Thyroid gland (tissue), 4 donors: ENCODE measurements at regions not wholly inside any gene's neighbourhood (a gene's known extent, or its start where the extent isn't known, plus 50 kb on each side); places are given as distances from the start of the nearest gene placed in this dataset.

Experiments used
- DNase-seq, 2 donors: peaks; one replicate each; pipeline ENCODE4 v3.0.0-alpha.2; 2019
- H3K27ac ChIP-seq, 3 donors: fragments of 200-600 bp; sonication (generic); 1 replicate in 2 of 3; 2 replicates in 1 of 3; pipeline ENCODE4 v1.5.1; 2016 to 2019; ENCODE audit warnings: mild to moderate bottlenecking in 1 of 3, moderate library complexity in 1 of 3
- H3K27me3 ChIP-seq: fragments of 200-600 bp; sonication (generic); one replicate; pipeline ENCODE4 v1.5.1; 2019
- H3K36me3 ChIP-seq, 2 donors: fragments of 200-600 bp; sonication (generic); one replicate each; pipeline ENCODE4 v1.5.1; 2016 to 2019
- H3K4me1 ChIP-seq, 2 donors: fragments of 200-600 bp; sonication (generic); one replicate each; pipeline ENCODE4 v1.5.1; 2017 to 2019
- H3K4me3 ChIP-seq, 3 donors: fragments of 200-600 bp; sonication (generic); replicated peaks in 1 of 3; 1 replicate in 2 of 3; 2 replicates in 1 of 3; pipeline ENCODE4 v1.5.1; 2016; ENCODE audit warnings: mild to moderate bottlenecking in 1 of 3
- H3K9me3 ChIP-seq: fragments of 200-600 bp; sonication (generic); one replicate; pipeline ENCODE4 v1.5.1; 2017
- CTCF ChIP-seq, 6 experiments: fragments of 200-600 bp in 3 of 6; fragments of 450-650 bp in 3 of 6; sonication (generic) in 3 of 6; IDR thresholded peaks; one replicate each; pipeline ENCODE4 v1.5.1; 2016 to 2019; ENCODE audit warnings: antibody characterized with exemption in 6 of 6, mild to moderate bottlenecking in 2 of 6, inconsistent platforms in 1 of 6, moderate library complexity in 1 of 6
- POLR2A ChIP-seq, 2 donors: fragments of 450-650 bp; IDR thresholded peaks; one replicate each; pipeline ENCODE4 v1.6.1; 2017; ENCODE audit warnings: antibody characterized with exemption in 2 of 2, mild to moderate bottlenecking in 2 of 2, moderate library complexity in 1 of 2
- WGBS, 2 donors: methylation state at CpG; one replicate each; pipeline ENCODE4 v1.1.5; 2017; 5-methylcytosine and 5-hydroxymethylcytosine counted together
- intact Hi-C: fragments of 100-400 bp; cut with DNase I; formaldehyde crosslinking; loops from one replicate; pipeline ENCODE4 v1.15.1; 2023

DNA sequence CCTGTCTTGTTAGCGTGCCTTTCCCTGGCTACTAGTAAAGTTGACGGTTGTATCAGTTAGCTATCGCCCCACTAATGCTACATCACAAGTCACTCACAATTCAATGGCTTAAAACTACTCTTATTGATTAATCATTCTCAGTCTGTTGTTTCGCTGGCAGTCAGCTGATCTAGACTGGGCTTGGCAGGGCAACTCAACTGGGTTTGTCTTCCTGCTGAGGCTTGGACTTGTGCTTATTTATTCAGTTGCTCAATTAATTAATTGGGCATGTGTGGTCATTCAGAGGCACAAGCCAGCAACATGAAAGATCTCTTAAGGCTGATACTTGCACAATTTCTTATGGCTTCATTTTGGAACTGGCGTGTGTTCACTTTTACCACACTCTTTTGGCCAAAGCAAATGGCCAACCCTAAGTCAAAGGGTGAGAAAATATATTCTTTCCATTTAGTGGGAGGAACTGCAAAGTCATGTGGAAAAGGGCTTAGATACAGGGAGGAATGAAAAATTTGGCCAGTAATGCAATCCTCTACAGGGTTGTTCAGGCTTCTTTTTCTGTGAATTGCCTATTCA is 333.5 kb downstream of the GPR37 start:
- H3K27ac ChIP-seq: no peak overlapping the region
- TF ChIP-seq POLR2A (IDR thresholded peaks at IDR 0.05) (no peak), CTCF (IDR thresholded peaks at IDR 0.05) (no peak)
- DNase-seq: no peak
- no peaks in the 10 kb centered on the region for H3K27me3 ChIP-seq
- no peak overlapping the region for H3K4me3 ChIP-seq
- WGBS, 2 donors: 92% methylated on average over 5 of the region's 5 CpGs
- intact Hi-C loops: no loop called here
- H3K9me3 ChIP-seq: no peaks in the 10 kb centered on the region
- H3K4me1 ChIP-seq: no peaks in the 10 kb centered on the region
- no peaks in the 10 kb centered on the region for H3K36me3 ChIP-seq

GRCh38 chr7:124429923-124430322 is 335.7 kb downstream of the GPR37 start:
- H3K4me3 ChIP-seq: no peak overlapping the region
- intact Hi-C loops: no loop called here
- DNase-seq: no peak
- no peaks in the 10 kb centered on the region for H3K27me3 ChIP-seq
- TF ChIP-seq POLR2A (IDR thresholded peaks at IDR 0.05): no peak
- TF ChIP-seq CTCF (IDR thresholded peaks at IDR 0.05): no peak
- no peaks in the 10 kb centered on the region for H3K9me3 ChIP-seq
- 89 to 90% methylated on average over 4 of the region's 4 CpGs for WGBS, 2 donors
- H3K36me3 ChIP-seq: no peaks in the 10 kb centered on the region
- H3K4me1 ChIP-seq: no peaks in the 10 kb centered on the region
- H3K27ac ChIP-seq: no peak overlapping the region

- Histone ChIP-seq H3K27me3 (no peaks in the 10 kb centered on the region), H3K36me3 (no peaks in the 10 kb centered on the region), H3K9me3 (no peaks in the 10 kb centered on the region), H3K27ac (no peak overlapping the region), H3K4me3 (no peak overlapping the region), H3K4me1 (no peaks in the 10 kb centered on the region)
- no peak for DNase-seq
- 85% methylated on average over 7 of the region's 7 CpGs for WGBS, 2 donors
- no peak for TF ChIP-seq POLR2A (IDR thresholded peaks at IDR 0.05)
- TF ChIP-seq CTCF (IDR thresholded peaks at IDR 0.05): no peak
- intact Hi-C loops: no loop called here
These were observed 336.8 kb downstream of the GPR37 start for GRCh38 chr7:124428781-124429180.

DNA sequence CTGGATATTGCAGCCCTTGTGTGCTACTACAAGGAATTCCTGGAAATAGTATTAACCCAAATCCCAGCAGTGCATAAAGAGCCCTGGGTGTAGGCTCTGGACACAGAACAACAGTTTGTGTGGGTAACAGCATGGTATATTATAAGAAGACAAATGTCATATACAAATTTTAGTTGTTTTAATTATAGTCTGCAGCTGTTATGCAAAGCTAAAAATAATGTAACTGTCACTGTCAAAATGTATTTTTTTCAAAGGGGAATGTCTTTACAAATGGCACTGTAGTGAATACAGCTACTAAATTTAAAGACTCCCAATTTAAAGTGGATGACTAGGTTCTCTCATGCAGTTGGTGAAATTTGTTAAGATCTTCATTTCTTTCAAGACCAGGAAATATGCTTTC is 339.0 kb downstream of the GPR37 start:
- no peaks in the 10 kb centered on the region for H3K9me3 ChIP-seq
- H3K27me3 ChIP-seq: no peaks in the 10 kb centered on the region
- H3K4me3 ChIP-seq: no peak overlapping the region
- no peaks in the 10 kb centered on the region for H3K36me3 ChIP-seq
- intact Hi-C loops: no loop called here
- H3K4me1 ChIP-seq: no peaks in the 10 kb centered on the region
- no peak overlapping the region for H3K27ac ChIP-seq
- TF ChIP-seq CTCF (IDR thresholded peaks at IDR 0.05): no peak
- TF ChIP-seq POLR2A (IDR thresholded peaks at IDR 0.05): no peak
- DNase-seq: no peak

GRCh38 chr7:124423863-124424262 is 341.7 kb downstream of the GPR37 start:
- no peak for TF ChIP-seq CTCF (IDR thresholded peaks at IDR 0.05)
- TF ChIP-seq POLR2A (IDR thresholded peaks at IDR 0.05): no peak
- H3K4me3 ChIP-seq: no peak overlapping the region
- no peak overlapping the region for H3K27ac ChIP-seq
- no peak for DNase-seq
- intact Hi-C loops: no loop called here
- H3K27me3 ChIP-seq: no peaks in the 10 kb centered on the region
- H3K9me3 ChIP-seq: no peaks in the 10 kb centered on the region
- no peaks in the 10 kb centered on the region for H3K36me3 ChIP-seq
- no peaks in the 10 kb centered on the region for H3K4me1 ChIP-seq
- 82 to 84% methylated on average over 3 of the region's 3 CpGs for WGBS, 2 donors
